ENCODE measurements at regions not wholly inside any gene's neighbourhood (a gene's known extent, or its start where the extent isn't known, plus 50 kb on each side); places are given as distances from the start of the nearest gene placed in this dataset.

GRCh38 chr7:9785211-9785610 is 1188.5 kb upstream of the PHF14 start:
- peaks cover 8% of the 10 kb centered on the region for H3K9me3 ChIP-seq (ENCODE audit: control insufficient read depth, insufficient read depth, low read length)
- ChIA-PET CTCF (no interaction called here), POLR2A (no interaction called here)
- no peaks in the 10 kb centered on the region for H3K27me3 ChIP-seq (ENCODE audit: control insufficient read depth, insufficient read depth, low read length)
- no peak overlapping the region for H3K4me3 ChIP-seq (ENCODE audit: low read depth, low read length)
- DNase-seq (ENCODE audit: low read depth, low spot score) = no peak
- no peak for TF ChIP-seq CTCF (IDR thresholded peaks at IDR 0.05; ENCODE audit: low read depth, low read length)
- H3K27ac ChIP-seq (ENCODE audit: low read depth, low read length) = no peak overlapping the region

GRCh38 chr7:9796241-9796640 is 1177.4 kb upstream of the PHF14 start:
- DNase-seq (ENCODE audit: low read depth, low spot score) = no peak
- Histone ChIP-seq H3K27me3 (ENCODE audit: control insufficient read depth, insufficient read depth, low read length) (no peaks in the 10 kb centered on the region), H3K4me3 (ENCODE audit: low read depth, low read length) (no peak overlapping the region), H3K9me3 (ENCODE audit: control insufficient read depth, insufficient read depth, low read length) (peaks cover 4% of the 10 kb centered on the region; the same call in 1 of the 2 replicates), H3K27ac (ENCODE audit: low read depth, low read length) (no peak overlapping the region)
- POLR2A ChIA-PET = no interaction called here
- TF ChIP-seq CTCF (IDR thresholded peaks at IDR 0.05; ENCODE audit: low read depth, low read length) = no peak
- CTCF ChIA-PET = no interaction called here

- no peak for DNase-seq (ENCODE audit: low read depth, low spot score)
- Histone ChIP-seq H3K27ac (ENCODE audit: low read depth, low read length) (no peak overlapping the region), H3K9me3 (ENCODE audit: control insufficient read depth, insufficient read depth, low read length) (peaks cover 17% of the 10 kb centered on the region), H3K27me3 (ENCODE audit: control insufficient read depth, insufficient read depth, low read length) (no peaks in the 10 kb centered on the region), H3K4me3 (ENCODE audit: low read depth, low read length) (no peak overlapping the region)
- CTCF ChIA-PET = no interaction called here
- no peak for TF ChIP-seq CTCF (IDR thresholded peaks at IDR 0.05; ENCODE audit: low read depth, low read length)
- POLR2A ChIA-PET = no interaction called here
Observed at GRCh38 chr7:9822458-9823290, 1151.0 kb upstream of the PHF14 start.

GRCh38 chr7:9835199-9835598 is 1138.5 kb upstream of the PHF14 start:
- DNase-seq (ENCODE audit: low read depth, low spot score) = no peak
- H3K27me3 ChIP-seq (ENCODE audit: control insufficient read depth, insufficient read depth, low read length) = no peaks in the 10 kb centered on the region
- no peaks in the 10 kb centered on the region for H3K9me3 ChIP-seq (ENCODE audit: control insufficient read depth, insufficient read depth, low read length)
- no peak overlapping the region for H3K27ac ChIP-seq (ENCODE audit: low read depth, low read length)
- ChIA-PET POLR2A (no interaction called here), CTCF (no interaction called here)
- H3K4me3 ChIP-seq (ENCODE audit: low read depth, low read length) = no peak overlapping the region
- TF ChIP-seq CTCF (IDR thresholded peaks at IDR 0.05; ENCODE audit: low read depth, low read length) = no peak

GRCh38 chr7:9836671-9837070 is 1137.0 kb upstream of the PHF14 start:
- no peak for DNase-seq (ENCODE audit: low read depth, low spot score)
- TF ChIP-seq CTCF (IDR thresholded peaks at IDR 0.05; ENCODE audit: low read depth, low read length) = no peak
- POLR2A ChIA-PET = no interaction called here
- Histone ChIP-seq H3K27ac (ENCODE audit: low read depth, low read length) (no peak overlapping the region), H3K9me3 (ENCODE audit: control insufficient read depth, insufficient read depth, low read length) (no peaks in the 10 kb centered on the region), H3K4me3 (ENCODE audit: low read depth, low read length) (no peak overlapping the region), H3K27me3 (ENCODE audit: control insufficient read depth, insufficient read depth, low read length) (no peaks in the 10 kb centered on the region)
- CTCF ChIA-PET = no interaction called here

All from AG04450 (cell line).